MM.1S (cell line): ENCODE measurements at regions not wholly inside any gene's neighbourhood (a gene's known extent, or its start where the extent isn't known, plus 50 kb on each side); places are given as distances from the start of the nearest gene placed in this dataset.
"Not testable (repeated sequence)": the region's sequence is repeated elsewhere in the genome, so short reads cannot be mapped to it uniquely, and the experiment has no call there.

Source experiments
- EZH2 ChIP-seq: fragments of 300-600 bp; sonication (generic); optimal IDR thresholded peaks from 2 replicates; pipeline ENCODE3; 2017; ENCODE audit warnings: low read depth, mild to moderate bottlenecking, antibody characterized with exemption, low read length, mixed read lengths
- EZH2phosphoT487 ChIP-seq: fragments of 300-600 bp; sonication (generic); IDR thresholded peaks from 2 replicates; pipeline ENCODE4 v1.6.1; 2018; ENCODE audit warnings: antibody characterized with exemption, low read length
- TF ChIP-seq, protein P1 (sequence below): fragments of 300-600 bp; sonication (generic); IDR thresholded peaks from 2 replicates; pipeline ENCODE4 v1.5.1; 2016; ENCODE audit warnings: antibody characterized with exemption, low read length, mixed read lengths

DNA sequence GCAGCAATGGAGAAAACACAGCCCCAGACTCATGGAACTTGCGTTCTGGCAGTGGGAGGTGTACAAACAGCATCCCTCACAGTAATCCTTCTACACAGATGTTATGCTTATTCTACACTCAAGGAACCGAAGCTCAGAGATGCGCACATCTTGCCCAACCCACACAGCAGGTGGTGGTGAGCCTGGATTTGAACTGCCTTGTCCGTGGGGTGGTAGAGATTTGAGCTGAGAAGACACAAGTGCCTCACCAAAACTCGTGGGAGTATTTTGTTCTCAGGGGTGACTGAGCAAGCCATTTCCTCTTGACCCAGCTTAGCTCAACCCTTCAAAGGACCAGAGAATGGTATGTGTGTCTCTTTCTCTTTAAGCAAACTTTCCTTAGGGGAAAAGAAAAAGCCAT, 121.8 kb downstream of the NPIPB11 start:
- TF ChIP-seq, protein P1, sequence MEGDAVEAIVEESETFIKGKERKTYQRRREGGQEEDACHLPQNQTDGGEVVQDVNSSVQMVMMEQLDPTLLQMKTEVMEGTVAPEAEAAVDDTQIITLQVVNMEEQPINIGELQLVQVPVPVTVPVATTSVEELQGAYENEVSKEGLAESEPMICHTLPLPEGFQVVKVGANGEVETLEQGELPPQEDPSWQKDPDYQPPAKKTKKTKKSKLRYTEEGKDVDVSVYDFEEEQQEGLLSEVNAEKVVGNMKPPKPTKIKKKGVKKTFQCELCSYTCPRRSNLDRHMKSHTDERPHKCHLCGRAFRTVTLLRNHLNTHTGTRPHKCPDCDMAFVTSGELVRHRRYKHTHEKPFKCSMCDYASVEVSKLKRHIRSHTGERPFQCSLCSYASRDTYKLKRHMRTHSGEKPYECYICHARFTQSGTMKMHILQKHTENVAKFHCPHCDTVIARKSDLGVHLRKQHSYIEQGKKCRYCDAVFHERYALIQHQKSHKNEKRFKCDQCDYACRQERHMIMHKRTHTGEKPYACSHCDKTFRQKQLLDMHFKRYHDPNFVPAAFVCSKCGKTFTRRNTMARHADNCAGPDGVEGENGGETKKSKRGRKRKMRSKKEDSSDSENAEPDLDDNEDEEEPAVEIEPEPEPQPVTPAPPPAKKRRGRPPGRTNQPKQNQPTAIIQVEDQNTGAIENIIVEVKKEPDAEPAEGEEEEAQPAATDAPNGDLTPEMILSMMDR, result not testable (repeated sequence)
- not testable (repeated sequence) for TF ChIP-seq EZH2phosphoT487, EZH2
